ENCODE measurements at regions not wholly inside any gene's neighbourhood (a gene's known extent, or its start where the extent isn't known, plus 50 kb on each side); places are given as distances from the start of the nearest gene placed in this dataset.

DNA sequence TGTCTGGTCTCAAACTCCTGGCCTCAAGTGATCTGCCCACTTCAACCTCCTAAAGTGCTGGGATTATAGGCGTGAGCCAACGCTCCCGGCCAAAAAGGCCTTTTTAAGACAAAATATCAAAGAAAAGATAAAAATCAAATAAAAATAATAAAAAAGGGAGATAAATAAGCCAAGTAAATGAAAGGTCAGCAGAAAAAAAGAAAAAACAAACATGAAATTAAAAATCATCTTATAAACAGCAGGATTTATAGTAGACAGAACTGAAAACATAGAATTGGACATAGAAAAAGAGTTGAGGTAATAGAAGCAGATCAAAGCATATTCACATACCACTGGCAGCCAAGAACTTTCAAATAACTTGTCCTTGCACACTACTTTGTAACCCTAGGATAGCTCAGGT is 983.4 kb downstream of the ROBO2 start:
- no peak for ATAC-seq (replicated peaks in 6 of 8)
- H3K4me1 ChIP-seq (replicated peaks in 1 of 2) = peaks cover 0 to 7% of the 10 kb centered on the region in 2 donors
- H3K4me3 ChIP-seq = no peak overlapping the region
- no peak overlapping the region for H3K27ac ChIP-seq
- in situ Hi-C loops (cut with MboI; ENCODE audit: low pct_unique_long_range_greater_than_20kb in 2 of 9, low sequenced_read_pairs in 9 of 9, unreplicated experiment in 9 of 9) = no loop called here
- 7 to 100% (median 99%) methylated on average over 1 to 3 of the region's 3 CpGs for WGBS, 10 experiments

DNA sequence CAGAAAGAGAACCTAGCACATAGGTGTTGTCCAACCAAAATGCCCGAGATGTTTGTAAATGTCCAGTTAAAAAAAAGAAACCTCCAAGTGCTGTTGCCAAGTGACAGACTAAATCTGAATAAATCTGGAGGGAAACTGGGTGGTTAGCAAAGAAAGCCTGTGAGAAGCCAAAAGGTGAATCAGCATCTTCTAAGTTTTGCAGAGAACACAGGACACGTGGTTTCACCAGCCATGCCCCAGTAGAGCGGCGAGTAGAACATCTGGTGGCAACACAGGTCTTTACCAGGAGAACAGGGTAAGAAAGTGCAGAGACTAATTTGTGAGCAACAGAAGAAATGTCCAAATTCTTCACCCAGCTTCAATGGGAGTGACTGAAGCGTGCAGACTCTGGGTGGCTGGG is 986.0 kb downstream of the ROBO2 start:
- in situ Hi-C loops (cut with MboI; ENCODE audit: low pct_unique_long_range_greater_than_20kb in 2 of 9, low sequenced_read_pairs in 9 of 9, unreplicated experiment in 9 of 9) = no loop called here
- Histone ChIP-seq H3K27ac (no peak overlapping the region), H3K4me1 (replicated peaks in 1 of 2) (peaks cover 0 to 7% of the 10 kb centered on the region in 2 donors), H3K4me3 (no peak overlapping the region)
- 22 to 100% (median 100%) methylated on average over 1 to 5 of the region's 5 CpGs; no CpG with 5 or more reads in 1 of the 10 experiments for WGBS, 10 experiments
- peak in 2 of 8 experiments; percentile 64 to 79 for ATAC-seq (replicated peaks in 6 of 8)

GRCh38 chr3:78026318-78026828 is 986.5 kb downstream of the ROBO2 start:
- in situ Hi-C loops (cut with MboI; ENCODE audit: low pct_unique_long_range_greater_than_20kb in 2 of 9, low sequenced_read_pairs in 9 of 9, unreplicated experiment in 9 of 9) = no loop called here
- WGBS, 10 experiments = 0 to 100% (median 92%) methylated on average over 1 of the region's 1 CpG; no CpG with 5 or more reads in 2 of the 10 experiments
- no peak overlapping the region for H3K27ac ChIP-seq
- peaks cover 0 to 5% of the 10 kb centered on the region in 2 donors for H3K4me1 ChIP-seq (replicated peaks in 1 of 2)
- H3K4me3 ChIP-seq = no peak overlapping the region
- ATAC-seq (replicated peaks in 6 of 8) = peak in 6 of 8 experiments; percentile 14 to 78 (median 36)

GRCh38 chr3:78029775-78030174 is 989.9 kb downstream of the ROBO2 start:
- no peak overlapping the region for H3K4me3 ChIP-seq
- in situ Hi-C loops (cut with MboI; ENCODE audit: low pct_unique_long_range_greater_than_20kb in 2 of 9, low sequenced_read_pairs in 9 of 9, unreplicated experiment in 9 of 9) = no loop called here
- no peak overlapping the region for H3K27ac ChIP-seq
- WGBS, 10 experiments = 92 to 100% (median 97%) methylated on average over 4 to 22 of the region's 39 CpGs; no CpG with 5 or more reads in 6 of the 10 experiments
- H3K4me1 ChIP-seq (replicated peaks in 1 of 2) = no peaks in the 10 kb centered on the region
- no peak for ATAC-seq (replicated peaks in 6 of 8)

- H3K27ac ChIP-seq = no peak overlapping the region
- peaks cover 3 to 6% of the 10 kb centered on the region in 2 donors for H3K4me1 ChIP-seq (replicated peaks in 1 of 2)
- in situ Hi-C loops (cut with MboI; ENCODE audit: low pct_unique_long_range_greater_than_20kb in 2 of 9, low sequenced_read_pairs in 9 of 9, unreplicated experiment in 9 of 9) = no loop called here
- ATAC-seq (replicated peaks in 6 of 8) = peak; percentile 23 to 70 (median 46)
- H3K4me3 ChIP-seq = no peak overlapping the region
- WGBS, 10 experiments = 0 to 13% (median 7%) methylated on average over 3 to 7 of the region's 7 CpGs; no CpG with 5 or more reads in 1 of the 10 experiments
Measured at GRCh38 chr3:78035131-78035641, 995.3 kb downstream of the ROBO2 start.

- no peak overlapping the region for H3K27ac ChIP-seq
- in situ Hi-C loops (cut with MboI; ENCODE audit: low pct_unique_long_range_greater_than_20kb in 2 of 9, low sequenced_read_pairs in 9 of 9, unreplicated experiment in 9 of 9) = no loop called here
- H3K4me3 ChIP-seq = no peak overlapping the region
- 20 to 100% (median 88%) methylated on average over 1 of the region's 1 CpG; no CpG with 5 or more reads in 1 of the 10 experiments for WGBS, 10 experiments
- peak in 1 of 8 experiments; percentile 46 for ATAC-seq (replicated peaks in 6 of 8)
- H3K4me1 ChIP-seq (replicated peaks in 1 of 2) = no peaks in the 10 kb centered on the region
Measured at GRCh38 chr3:78041486-78041885, 1001.6 kb downstream of the ROBO2 start.

DNA sequence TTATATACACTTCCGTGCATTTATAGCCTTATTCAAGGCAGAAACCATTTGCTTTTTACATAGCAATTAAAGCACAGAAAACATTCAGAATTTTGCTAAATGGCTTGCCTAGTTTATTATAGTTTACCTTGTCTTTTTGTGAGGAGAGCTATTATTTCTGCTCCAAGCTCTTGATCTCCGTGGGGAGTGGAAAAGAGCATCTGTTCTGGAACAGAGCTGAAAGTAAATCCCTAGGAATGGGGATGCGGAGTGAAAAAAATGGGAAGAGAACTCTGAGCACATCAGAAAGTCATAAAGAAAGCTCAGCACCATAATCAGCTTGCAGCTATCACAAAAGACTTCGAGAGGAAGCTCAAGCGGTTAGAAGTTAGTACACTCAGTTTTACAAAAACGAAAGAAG is 1006.7 kb downstream of the ROBO2 start:
- no peaks in the 10 kb centered on the region for H3K4me1 ChIP-seq (replicated peaks in 1 of 2)
- in situ Hi-C loops (cut with MboI; ENCODE audit: low pct_unique_long_range_greater_than_20kb in 2 of 9, low sequenced_read_pairs in 9 of 9, unreplicated experiment in 9 of 9) = no loop called here
- no peak overlapping the region for H3K4me3 ChIP-seq
- 23 to 87% (median 55%) methylated on average over 3 to 6 of the region's 6 CpGs for WGBS, 10 experiments
- ATAC-seq (replicated peaks in 6 of 8) = peak in 1 of 8 experiments; percentile 84
- H3K27ac ChIP-seq = no peak overlapping the region

DNA sequence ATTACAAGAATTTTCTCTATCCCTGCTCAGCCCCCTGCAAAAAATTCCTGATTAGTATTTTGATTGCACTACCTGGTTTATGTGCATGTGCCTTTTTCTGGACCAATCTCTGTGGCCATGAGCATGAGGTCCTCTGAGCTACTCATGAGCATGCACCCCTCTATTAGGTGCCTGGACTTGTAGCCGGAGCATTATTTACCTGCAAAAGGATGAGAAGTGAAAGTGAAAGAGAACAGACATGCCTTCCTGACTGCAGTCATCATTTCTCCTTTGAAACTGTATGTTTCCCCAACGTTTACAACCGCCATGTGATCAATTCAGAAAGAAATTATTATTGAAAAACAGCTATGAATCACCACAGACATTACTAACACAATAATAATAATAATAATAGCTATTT is 1008.8 kb downstream of the ROBO2 start:
- ATAC-seq (replicated peaks in 6 of 8) = no peak
- Histone ChIP-seq H3K4me1 (replicated peaks in 1 of 2) (no peaks in the 10 kb centered on the region), H3K27ac (no peak overlapping the region), H3K4me3 (no peak overlapping the region)
- in situ Hi-C loops (cut with MboI; ENCODE audit: low pct_unique_long_range_greater_than_20kb in 2 of 9, low sequenced_read_pairs in 9 of 9, unreplicated experiment in 9 of 9) = no loop called here
- 33 to 100% (median 81%) methylated on average over 1 to 3 of the region's 3 CpGs; no CpG with 5 or more reads in 1 of the 10 experiments for WGBS, 10 experiments

- no peaks in the 10 kb centered on the region for H3K4me1 ChIP-seq (replicated peaks in 1 of 2)
- 0 to 100% (median 98%) methylated on average over 1 to 4 of the region's 4 CpGs; no CpG with 5 or more reads in 3 of the 10 experiments for WGBS, 10 experiments
- H3K27ac ChIP-seq = no peak overlapping the region
- peak in 2 of 8 experiments; percentile 54 to 96 for ATAC-seq (replicated peaks in 6 of 8)
- no peak overlapping the region for H3K4me3 ChIP-seq
- in situ Hi-C loops (cut with MboI; ENCODE audit: low pct_unique_long_range_greater_than_20kb in 2 of 9, low sequenced_read_pairs in 9 of 9, unreplicated experiment in 9 of 9) = no loop called here
Measured at GRCh38 chr3:78049521-78049920, 1009.6 kb downstream of the ROBO2 start.

DNA sequence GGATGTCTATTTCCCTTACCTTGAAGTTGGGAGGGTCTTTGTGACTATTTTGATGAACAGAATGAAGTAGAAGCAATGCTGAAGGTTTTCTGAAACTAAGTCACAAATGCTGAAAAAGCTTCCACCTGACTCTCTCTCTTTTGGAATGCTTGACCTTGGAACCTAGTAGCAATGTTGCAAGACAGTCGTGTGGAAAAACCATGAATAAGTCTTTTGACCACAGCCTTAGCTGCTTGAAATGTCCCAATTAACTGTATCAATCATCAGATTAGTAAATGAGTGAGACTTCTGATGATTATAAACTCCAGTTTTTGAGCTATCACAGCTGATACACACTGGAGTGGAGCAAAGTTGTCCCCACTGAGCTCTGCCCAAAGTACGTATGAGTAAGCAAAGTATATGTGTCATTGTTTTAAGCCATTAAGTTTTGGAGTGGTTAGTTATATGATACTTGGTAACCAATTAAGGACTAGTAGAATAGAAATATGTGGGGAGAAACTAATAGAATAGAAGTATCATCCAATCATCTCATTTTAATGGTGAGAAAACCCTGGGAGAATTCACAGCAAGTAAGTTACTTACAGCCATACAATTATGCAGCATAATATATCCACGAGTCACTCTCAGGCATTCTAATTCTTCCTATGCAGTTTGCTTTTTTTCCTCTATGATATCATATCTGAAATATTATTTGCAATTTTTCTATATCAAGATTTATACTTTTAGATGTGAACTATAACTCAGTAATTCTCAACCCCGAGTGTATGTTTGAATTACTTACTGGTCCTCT is 1010.6 kb downstream of the ROBO2 start:
- in situ Hi-C loops (cut with MboI; ENCODE audit: low pct_unique_long_range_greater_than_20kb in 2 of 9, low sequenced_read_pairs in 9 of 9, unreplicated experiment in 9 of 9) = no loop called here
- no peaks in the 10 kb centered on the region for H3K4me1 ChIP-seq (replicated peaks in 1 of 2)
- no peak overlapping the region for H3K4me3 ChIP-seq
- H3K27ac ChIP-seq = no peak overlapping the region
- ATAC-seq (replicated peaks in 6 of 8) = no peak
- 29 to 100% (median 78%) methylated on average over 1 to 4 of the region's 4 CpGs for WGBS, 10 experiments

- no peaks in the 10 kb centered on the region for H3K4me1 ChIP-seq (replicated peaks in 1 of 2)
- in situ Hi-C loops (cut with MboI; ENCODE audit: low pct_unique_long_range_greater_than_20kb in 2 of 9, low sequenced_read_pairs in 9 of 9, unreplicated experiment in 9 of 9) = no loop called here
- no peak for ATAC-seq (replicated peaks in 6 of 8)
- 31 to 97% (median 84%) methylated on average over 2 to 8 of the region's 8 CpGs; no CpG with 5 or more reads in 1 of the 10 experiments for WGBS, 10 experiments
- H3K4me3 ChIP-seq = no peak overlapping the region
- no peak overlapping the region for H3K27ac ChIP-seq
Measured at GRCh38 chr3:78052746-78053145, 1012.8 kb downstream of the ROBO2 start.

- in situ Hi-C loops (cut with MboI; ENCODE audit: low pct_unique_long_range_greater_than_20kb in 2 of 9, low sequenced_read_pairs in 9 of 9, unreplicated experiment in 9 of 9) = no loop called here
- ATAC-seq (replicated peaks in 6 of 8) = no peak
- Histone ChIP-seq H3K27ac (no peak overlapping the region), H3K4me3 (no peak overlapping the region), H3K4me1 (replicated peaks in 1 of 2) (no peaks in the 10 kb centered on the region)
- WGBS, 10 experiments = 29 to 100% (median 87%) methylated on average over 1 to 5 of the region's 5 CpGs; no CpG with 5 or more reads in 1 of the 10 experiments
Measured at GRCh38 chr3:78066287-78066686, 1026.4 kb downstream of the ROBO2 start.

DNA sequence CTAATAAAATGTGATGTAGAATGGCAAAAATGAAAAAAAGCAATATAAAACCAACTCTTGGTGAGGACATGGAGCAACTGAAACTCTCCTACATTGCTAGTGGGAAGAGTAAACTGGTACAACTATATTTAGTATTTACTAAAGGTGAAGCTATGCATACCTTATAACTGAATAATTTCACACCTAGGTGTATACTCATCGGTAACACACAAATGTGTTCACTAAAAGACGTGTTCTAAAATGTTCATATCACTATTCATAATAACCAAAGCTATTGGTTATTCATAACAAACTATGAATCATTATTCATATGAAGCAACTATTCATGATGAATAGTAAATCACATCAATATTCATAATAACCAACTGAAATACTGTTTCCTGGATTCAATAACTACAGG is 1030.3 kb downstream of the ROBO2 start:
- in situ Hi-C loops (cut with MboI; ENCODE audit: low pct_unique_long_range_greater_than_20kb in 2 of 9, low sequenced_read_pairs in 9 of 9, unreplicated experiment in 9 of 9) = no loop called here
- WGBS, 10 experiments = 46 to 92% (median 58%) methylated on average over 2 of the region's 2 CpGs; no CpG with 5 or more reads in 5 of the 10 experiments
- ATAC-seq (replicated peaks in 6 of 8) = no peak

More for the DNA sequence above, 1030.3 kb downstream of the ROBO2 start:
- no peak overlapping the region for H3K27ac ChIP-seq
- no peak overlapping the region for H3K4me3 ChIP-seq
- no peaks in the 10 kb centered on the region for H3K4me1 ChIP-seq (replicated peaks in 1 of 2)
